H1 (cell line): ENCODE measurements at regions not wholly inside any gene's neighbourhood (a gene's known extent, or its start where the extent isn't known, plus 50 kb on each side); places are given as distances from the start of the nearest gene placed in this dataset.

Source experiments
- CTCF ChIA-PET: fragments of 300-600 bp; sonication (Branson Sonifier 250); formaldehyde crosslinking; loops from one replicate; lab custom pipeline; 2021; ENCODE audit not compliant: partially characterized antibody; lab: Charles Lee
- POLR2A ChIA-PET: fragments of 300-600 bp; sonication (Branson Sonifier 250); formaldehyde crosslinking; loops from one replicate; lab custom pipeline; 2021; ENCODE audit warnings: inconsistent platforms; ENCODE audit not compliant: partially characterized antibody; lab: Charles Lee
- DNase-seq, 2 experiments: peaks; one replicate each; pipeline versions ENCODE4 v3.0.0 to v3.0.0-alpha.2; 2010 to 2022; ENCODE audit warnings: low spot score in 2 of 2, low read depth in 1 of 2, mixed read lengths in 1 of 2
- FAIRE-seq: peaks from 2 replicates; lab custom pipeline; 2011; peaks lifted over from hg19 to GRCh38; lab: Jason Lieb, UNC
- H2AFZ ChIP-seq: 2 replicates; pipeline ENCODE4 v1.8.1; 2012; ENCODE audit warnings: low read length, inconsistent platforms
- H2AK5ac ChIP-seq: 2 replicates; pipeline ENCODE4 v1.6.1; 2013; ENCODE audit warnings: low read depth, low read length
- H2BK120ac ChIP-seq: replicated peaks from 2 replicates; pipeline ENCODE3; 2013; ENCODE audit warnings: low read depth, low read length, inconsistent platforms
- H2BK12ac ChIP-seq: 2 replicates; pipeline ENCODE4 v1.6.1; 2013; ENCODE audit warnings: low read depth, low read length
- H2BK15ac ChIP-seq: 2 replicates; pipeline ENCODE4 v1.6.1; 2013; ENCODE audit warnings: low read length
- H2BK20ac ChIP-seq: 2 replicates; pipeline ENCODE4 v1.6.1; 2013; ENCODE audit warnings: low read length
- H2BK5ac ChIP-seq: 2 replicates; pipeline ENCODE4 v1.6.1; 2013; ENCODE audit warnings: low read depth, low read length
- H3K14ac ChIP-seq: 2 replicates; pipeline ENCODE4 v1.6.1; 2013; ENCODE audit warnings: inconsistent platforms; ENCODE audit not compliant: insufficient read length
- H3K18ac ChIP-seq: 2 replicates; pipeline ENCODE4 v1.6.1; 2013; ENCODE audit warnings: low read length; ENCODE audit errors: extremely low read depth
- H3K23ac ChIP-seq: 2 replicates; pipeline ENCODE4 v1.6.1; 2013; ENCODE audit warnings: inconsistent platforms; ENCODE audit not compliant: insufficient read length
- H3K23me2 ChIP-seq: 2 replicates; pipeline ENCODE4 v1.6.1; 2013; ENCODE audit warnings: low read depth, low read length
- H3K27ac ChIP-seq: 2 replicates; pipeline ENCODE4 v1.6.1; 2011; ENCODE audit warnings: low read depth, low read length, inconsistent platforms
- H3K27me3 ChIP-seq, 4 experiments: replicated peaks in 1 of 4; 1 replicate in 1 of 4; 2 replicates in 3 of 4; pipeline versions ENCODE4 v1.6.1 to v1.8.1; 2011 to 2013; ENCODE audit warnings: low read length in 3 of 4, mild to moderate bottlenecking in 3 of 4, inconsistent platforms in 2 of 4, mixed read lengths in 2 of 4, moderate library complexity in 1 of 4; ENCODE audit not compliant: control insufficient read depth in 3 of 4, insufficient read depth in 3 of 4; ENCODE audit errors: extremely low read depth in 1 of 4
- H3K36me3 ChIP-seq, 4 experiments: 2 replicates each; pipeline versions ENCODE4 v1.6.1 to v1.8.1; 2011 to 2013; ENCODE audit warnings: mild to moderate bottlenecking in 4 of 4, low read length in 3 of 4, moderate library complexity in 2 of 4, control low read depth in 1 of 4, inconsistent platforms in 1 of 4; ENCODE audit not compliant: insufficient read depth in 4 of 4, control insufficient read depth in 2 of 4
- H3K4ac ChIP-seq: replicated peaks from 2 replicates; pipeline ENCODE3; 2013; ENCODE audit warnings: low read length, low read depth, mixed read lengths, inconsistent platforms; ENCODE audit not compliant: insufficient read length
- H3K4me1 ChIP-seq, 4 experiments: replicated peaks in 1 of 4; 1 replicate in 1 of 4; 2 replicates in 3 of 4; pipeline versions ENCODE4 v1.6.1 to v1.8.1; 2011 to 2013; ENCODE audit warnings: low read length in 3 of 4, inconsistent platforms in 2 of 4, mixed read lengths in 1 of 4; ENCODE audit not compliant: insufficient read depth in 4 of 4, control insufficient read depth in 3 of 4
- H3K4me2 ChIP-seq, 2 experiments: 2 replicates each; pipeline versions ENCODE4 v1.6.1 to v1.8.1; 2011 to 2013; ENCODE audit warnings: low read depth in 2 of 2, low read length in 2 of 2, control low read depth in 1 of 2, inconsistent platforms in 1 of 2, mild to moderate bottlenecking in 1 of 2; ENCODE audit not compliant: insufficient read depth in 1 of 2
- H3K4me3 ChIP-seq, 4 experiments: fragments of 200-600, 300-600 bp in 1 of 4; sonication (generic), shearing (Covaris generic), sonication (Bioruptor Twin) in 1 of 4; 2 replicates each; pipeline versions ENCODE4 v1.5.1 to v1.8.1; 2011 to 2016; ENCODE audit warnings: low read length in 4 of 4, low read depth in 3 of 4, control low read depth in 2 of 4, inconsistent platforms in 2 of 4, mild to moderate bottlenecking in 2 of 4, mixed read lengths in 1 of 4, moderate library complexity in 1 of 4; ENCODE audit not compliant: insufficient read depth in 2 of 4; ENCODE audit errors: extremely low read depth in 1 of 4
- H3K56ac ChIP-seq: replicated peaks from 2 replicates; pipeline ENCODE3; 2013; ENCODE audit warnings: low read depth, mild to moderate bottlenecking, mixed read lengths, low read length, inconsistent platforms; ENCODE audit not compliant: insufficient read length
- H3K79me1 ChIP-seq: 2 replicates; pipeline ENCODE4 v1.6.1; 2013; ENCODE audit warnings: low read depth, low read length, control low read depth
- H3K79me2 ChIP-seq, 2 experiments: 2 replicates each; pipeline versions ENCODE4 v1.6.1 to v1.8.1; 2012 to 2013; ENCODE audit warnings: low read length in 2 of 2, mild to moderate bottlenecking in 2 of 2, inconsistent platforms in 1 of 2; ENCODE audit not compliant: insufficient read depth in 2 of 2, control insufficient read depth in 1 of 2
- H3K9ac ChIP-seq, 4 experiments: replicated peaks in 1 of 4; 1 replicate in 1 of 4; 2 replicates in 3 of 4; pipeline versions ENCODE4 v1.6.1 to v1.8.1; 2011 to 2013; ENCODE audit warnings: low read depth in 3 of 4, low read length in 3 of 4, control low read depth in 2 of 4, mild to moderate bottlenecking in 2 of 4, moderate library complexity in 2 of 4, inconsistent platforms in 1 of 4; ENCODE audit errors: extremely low read depth in 1 of 4
- H3K9me3 ChIP-seq, 2 experiments: 2 replicates each; pipeline versions ENCODE4 v1.6.1 to v1.8.1; 2012 to 2013; ENCODE audit warnings: mild to moderate bottlenecking in 2 of 2, moderate library complexity in 2 of 2, control low read depth in 1 of 2, inconsistent platforms in 1 of 2, low read depth in 1 of 2, low read length in 1 of 2, mixed read lengths in 1 of 2; ENCODE audit not compliant: insufficient read depth in 2 of 2
- H4K20me1 ChIP-seq, 2 experiments: replicated peaks in 1 of 2; 2 replicates each; pipeline versions ENCODE3 to v1.8.1; 2011 to 2013; ENCODE audit warnings: inconsistent platforms in 2 of 2, low read length in 2 of 2, mild to moderate bottlenecking in 1 of 2; ENCODE audit not compliant: insufficient read depth in 2 of 2, control insufficient read depth in 1 of 2
- H4K5ac ChIP-seq: 2 replicates; pipeline ENCODE4 v1.6.1; 2013; ENCODE audit warnings: low read length, low read depth, mixed read lengths, inconsistent platforms; ENCODE audit not compliant: insufficient read length
- H4K8ac ChIP-seq: 2 replicates; pipeline ENCODE4 v1.8.0; 2013; ENCODE audit warnings: mild to moderate bottlenecking, moderate library complexity, low read length, inconsistent platforms; ENCODE audit not compliant: insufficient read depth; ENCODE audit errors: extremely low read depth
- H4K91ac ChIP-seq: replicated peaks from 2 replicates; pipeline ENCODE3; 2013; ENCODE audit warnings: low read length, mixed read lengths, inconsistent platforms; ENCODE audit not compliant: insufficient read length
- ASH2L ChIP-seq: fragments of 200-600, 300-600 bp; sonication (generic); IDR thresholded peaks from one replicate; pipeline ENCODE4 v1.7.1; 2017; ENCODE audit warnings: low read length
- BRCA1 ChIP-seq: IDR thresholded peaks from 2 replicates; pipeline ENCODE4 v1.6.1; 2012; ENCODE audit warnings: low read depth, low read length, improper control_type of control experiment
- HDAC6 ChIP-seq: IDR thresholded peaks from one replicate; pipeline ENCODE4 v1.7.1; 2012; ENCODE audit warnings: low read depth, mild to moderate bottlenecking, inconsistent platforms, low read length, moderate library complexity
- JUND ChIP-seq: IDR thresholded peaks from 2 replicates; pipeline ENCODE4 v1.6.1; 2011; ENCODE audit warnings: mild to moderate bottlenecking, improper control_type of control experiment, low read length
- SIN3A ChIP-seq, 2 experiments: IDR thresholded peaks in 1 of 2; conservative IDR thresholded peaks in 1 of 2; 2 replicates each; pipeline ENCODE4 v1.6.1; 2011 to 2012; ENCODE audit warnings: low read length in 2 of 2, improper control_type of control experiment in 1 of 2, low read depth in 1 of 2, mild to moderate bottlenecking in 1 of 2
- SP1 ChIP-seq: IDR thresholded peaks from 2 replicates; pipeline ENCODE4 v1.6.1; 2011; ENCODE audit warnings: low read depth, low read length
- SRF ChIP-seq: IDR thresholded peaks from 2 replicates; pipeline ENCODE4 v1.6.1; 2011; ENCODE audit warnings: mild to moderate bottlenecking, low read depth, low read length, moderate library complexity
- TAF1 ChIP-seq: IDR thresholded peaks from 2 replicates; pipeline ENCODE4 v1.6.1; 2011; ENCODE audit warnings: mild to moderate bottlenecking, low read depth, low read length
- TBP ChIP-seq: IDR thresholded peaks from 2 replicates; pipeline ENCODE4 v1.6.1; 2011; ENCODE audit warnings: low read depth, low read length, improper control_type of control experiment
- TCF12 ChIP-seq: IDR thresholded peaks from 2 replicates; pipeline ENCODE4 v1.6.1; 2011; ENCODE audit warnings: low read depth, mild to moderate bottlenecking, low read length
- USF2 ChIP-seq: IDR thresholded peaks from 2 replicates; pipeline ENCODE4 v1.6.1; 2011; ENCODE audit warnings: low read length, improper control_type of control experiment
- YY1 ChIP-seq: IDR thresholded peaks from 2 replicates; pipeline ENCODE4 v1.6.1; 2011; ENCODE audit warnings: low read depth, mild to moderate bottlenecking, low read length
- WGBS, 2 experiments: shearing (Covaris generic) in 1 of 2; methylation state at CpG; one replicate each; pipeline versions ENCODE4 v1.1.6 to v1.1.7; 2013 to 2015; ENCODE audit warnings: low lambda C conversion rate in 2 of 2, mixed read lengths in 2 of 2, inconsistent platforms in 1 of 2, low coverage in 1 of 2, missing lambda C conversion rate in 1 of 2; ENCODE audit not compliant: insufficient replicate concordance in 2 of 2, insufficient coverage in 1 of 2, insufficient read length in 1 of 2; ENCODE audit errors: extremely low coverage in 1 of 2, missing lambda C conversion rate in 1 of 2; 5-methylcytosine and 5-hydroxymethylcytosine counted together
- TF ChIP-seq, protein P1 (sequence below): IDR thresholded peaks from 2 replicates; pipeline ENCODE4 v1.6.1; 2012; ENCODE audit warnings: low read length, inconsistent platforms

- H2BK120ac ChIP-seq = no peak overlapping the region
- H3K23ac ChIP-seq = no peak overlapping the region
- H3K27ac ChIP-seq = no peak overlapping the region
- no peaks in the 10 kb centered on the region for H3K79me2 ChIP-seq
- no peak overlapping the region for H3K14ac ChIP-seq
- no peak overlapping the region for H3K4me3 ChIP-seq
- peak overlapping the region; percentile 19 for H3K4ac ChIP-seq
- no peak overlapping the region for H2BK20ac ChIP-seq
- no peak overlapping the region for H4K8ac ChIP-seq
- no peaks in the 10 kb centered on the region for H3K79me1 ChIP-seq
- H2BK12ac ChIP-seq = no peak overlapping the region
- no peak overlapping the region for H2AK5ac ChIP-seq
- H3K56ac ChIP-seq = no peak overlapping the region
- CTCF ChIA-PET = interaction anchor here (0.7 to 5.6 kb wide), 7 partner anchors 11 to 58 kb away, joined by 3 to 38 read pairs (median 6); no protein-coding TSS in a partner anchor
- FAIRE-seq (no peak), DNase-seq (no peak)
- H2BK5ac ChIP-seq = no peak overlapping the region
- no peaks in the 10 kb centered on the region for H3K23me2 ChIP-seq
- H4K5ac ChIP-seq = no peak overlapping the region
- H3K4me1 ChIP-seq = peaks cover 0 to 8% (median 4%) of the 10 kb centered on the region in 4 experiments; a peak in 6 of 7 replicates
- H4K20me1 ChIP-seq = no peaks in the 10 kb centered on the region
- 98% methylated on average over 7 of the region's 7 CpGs; no CpG with 5 or more reads in 1 of the 2 experiments for WGBS, 2 experiments
- 0 out of 2 replicates have a peak overlapping the region, but pooled peaks have one; percentile 22 for H2BK15ac ChIP-seq
- H3K27me3 ChIP-seq = 0 out of 7 replicates have a peak, but pooled peaks cover 0 to 2% (median 0%) of the 10 kb centered on the region in 4 experiments
- H3K4me2 ChIP-seq = no peak overlapping the region
- H2AFZ ChIP-seq = no peak overlapping the region
- H3K9ac ChIP-seq = no peak overlapping the region
- no peaks in the 10 kb centered on the region for H3K36me3 ChIP-seq
- POLR2A ChIA-PET = interaction anchor here (1.4 kb wide), 1 partner anchor 12 kb away, joined by 3 read pairs; no protein-coding TSS in a partner anchor
- H3K9me3 ChIP-seq = no peaks in the 10 kb centered on the region
- no peak overlapping the region for H3K18ac ChIP-seq
- no peak overlapping the region for H4K91ac ChIP-seq
- no peak for TF ChIP-seq USF2
- no peak for TF ChIP-seq TBP
- TF ChIP-seq ASH2L = no peak
- no peak for TF ChIP-seq SRF
- TF ChIP-seq SIN3A (conservative IDR thresholded peaks at IDR 0.05 in 1 of 2, IDR thresholded peaks at IDR 0.05 in 1 of 2; ENCODE audit: low read depth in 1 of 2, low read length in 2 of 2) = no peak
- no peak for TF ChIP-seq BRCA1
- TF ChIP-seq YY1 = no peak
- TF ChIP-seq TAF1 = no peak
- no peak for TF ChIP-seq SP1
- no peak for TF ChIP-seq HDAC6
- TF ChIP-seq, protein P1, sequence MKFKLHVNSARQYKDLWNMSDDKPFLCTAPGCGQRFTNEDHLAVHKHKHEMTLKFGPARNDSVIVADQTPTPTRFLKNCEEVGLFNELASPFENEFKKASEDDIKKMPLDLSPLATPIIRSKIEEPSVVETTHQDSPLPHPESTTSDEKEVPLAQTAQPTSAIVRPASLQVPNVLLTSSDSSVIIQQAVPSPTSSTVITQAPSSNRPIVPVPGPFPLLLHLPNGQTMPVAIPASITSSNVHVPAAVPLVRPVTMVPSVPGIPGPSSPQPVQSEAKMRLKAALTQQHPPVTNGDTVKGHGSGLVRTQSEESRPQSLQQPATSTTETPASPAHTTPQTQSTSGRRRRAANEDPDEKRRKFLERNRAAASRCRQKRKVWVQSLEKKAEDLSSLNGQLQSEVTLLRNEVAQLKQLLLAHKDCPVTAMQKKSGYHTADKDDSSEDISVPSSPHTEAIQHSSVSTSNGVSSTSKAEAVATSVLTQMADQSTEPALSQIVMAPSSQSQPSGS = no peak
- TF ChIP-seq JUND = no peak
- no peak for TF ChIP-seq TCF12
These were observed 330.0 kb upstream of the EEF2KMT start for GRCh38 chr16:5427571-5427970.
